Activated CD4-positive, alpha-beta T cell treated with anti-CD3 and anti-CD28 coated beads for 36 hours (primary cell): ENCODE measurements at regions not wholly inside any gene's neighbourhood (a gene's known extent, or its start where the extent isn't known, plus 50 kb on each side); places are given as distances from the start of the nearest gene placed in this dataset.
"Not testable (repeated sequence)": the region's sequence is repeated elsewhere in the genome, so short reads cannot be mapped to it uniquely, and the experiment has no call there.

ENCODE experiments used
- ATAC-seq: fragments of 200-7000 bp; cut with Tn5 transposase; one replicate; pipeline ENCODE4 v1.10.0; 2021; ENCODE audit warnings: mild to moderate bottlenecking, moderate library complexity
- CTCF ChIA-PET: fragments of 350-600 bp; sonication (Branson Sonifier 250); formaldehyde crosslinking; loops from one replicate; lab custom pipeline; 2021; ENCODE audit warnings: antibody characterized with exemption; lab: Charles Lee
- POLR2A ChIA-PET: fragments of 350-600 bp; sonication (Branson Sonifier 250); formaldehyde crosslinking; loops from one replicate; lab custom pipeline; 2021; ENCODE audit warnings: antibody characterized with exemption, inconsistent platforms; lab: Charles Lee
- DNase-seq: peaks from one replicate; pipeline ENCODE4 v3.0.0-alpha.2; 2020
- H3K27ac Mint-ChIP-seq: one replicate; pipeline ENCODE4 v1.8.0; 2021; ENCODE audit warnings: mixed read lengths
- H3K27me3 Mint-ChIP-seq: one replicate; pipeline ENCODE4 v1.8.0; 2021; ENCODE audit warnings: mixed read lengths
- H3K36me3 Mint-ChIP-seq: one replicate; pipeline ENCODE4 v1.8.0; 2021; ENCODE audit warnings: low read depth, mixed read lengths
- H3K4me1 Mint-ChIP-seq: one replicate; pipeline ENCODE4 v1.8.0; 2021; ENCODE audit warnings: mixed read lengths
- H3K4me3 Mint-ChIP-seq: one replicate; pipeline ENCODE4 v1.8.0; 2021; ENCODE audit warnings: mild to moderate bottlenecking, moderate library complexity, mixed read lengths
- H3K9me3 Mint-ChIP-seq: one replicate; pipeline ENCODE4 v1.8.0; 2021; ENCODE audit warnings: low read depth, mixed read lengths
- intact Hi-C, 2 experiments: fragments of 100-400 bp; cut with DNase I in 1 of 2; cut with micrococcal nuclease in 1 of 2; formaldehyde crosslinking; loops; one replicate each; pipeline versions ENCODE4 v1.14.2 to v1.15.1; 2022 to 2024; cut with DNase I, micrococcal nuclease

DNA sequence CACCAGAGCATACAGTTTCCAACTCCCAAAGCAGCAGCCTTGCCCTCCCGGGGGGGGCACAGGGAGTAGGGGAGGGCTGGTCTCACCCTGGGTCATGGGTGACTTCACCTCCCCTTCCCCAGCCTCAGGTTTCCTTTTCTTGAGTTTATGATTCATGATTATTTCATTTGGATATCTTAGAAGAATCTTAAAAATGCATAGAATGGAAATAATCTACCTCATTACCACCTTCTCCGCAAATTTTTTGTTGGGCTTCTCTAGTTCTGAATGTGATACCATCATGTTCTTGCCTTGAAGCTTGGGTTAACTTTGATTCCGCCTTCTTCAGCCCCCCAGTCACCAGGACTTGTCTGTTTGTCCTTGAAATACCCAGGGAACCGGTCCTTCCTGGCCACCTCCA, 148.8 kb upstream of the ROPN1 start:
- CTCF ChIA-PET, result interaction anchor here (0.6 kb wide), 1 partner anchor 73 kb away, joined by 3 read pairs; no protein-coding TSS in a partner anchor
- POLR2A ChIA-PET, result no interaction called here
- Mint-ChIP-seq H3K27ac (no peak overlapping the region), H3K9me3 (no peaks in the 10 kb centered on the region), H3K4me3 (no peak overlapping the region), H3K4me1 (no peaks in the 10 kb centered on the region), H3K36me3 (no peaks in the 10 kb centered on the region), H3K27me3 (peaks cover 9% of the 10 kb centered on the region)
- ATAC-seq (no peak), DNase-seq (no peak)
- intact Hi-C loops, result no loop called here

DNA sequence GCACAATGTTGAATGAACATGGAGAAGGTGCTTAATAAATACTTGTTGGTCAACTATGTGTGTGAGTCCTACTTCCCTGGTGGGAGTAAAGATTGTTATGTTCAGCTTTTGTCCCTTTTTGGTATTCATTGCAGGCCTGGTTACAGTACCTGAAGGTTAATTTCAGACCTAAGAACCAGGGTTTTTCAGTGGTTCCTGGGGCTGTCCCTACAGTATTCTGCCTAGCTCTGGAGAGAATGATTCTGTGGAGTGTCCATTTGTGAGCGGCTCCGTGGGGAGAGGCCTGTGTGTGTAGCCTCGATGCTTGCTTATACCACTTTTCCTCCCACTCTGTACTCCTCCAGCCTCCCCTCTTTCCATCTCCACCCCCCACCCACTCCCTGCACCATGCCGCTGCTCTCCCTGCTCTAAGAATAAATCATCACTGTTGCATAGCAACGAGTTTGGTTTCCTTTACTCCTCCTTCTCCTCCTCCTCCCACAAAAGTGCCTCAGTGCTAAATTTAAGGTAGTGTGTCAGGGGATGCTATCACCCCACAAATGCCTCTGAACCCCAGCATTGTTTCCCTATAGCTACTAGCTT, 150.6 kb upstream of the ROPN1 start:
- intact Hi-C loops, result no loop called here
- ATAC-seq, result peak; percentile 26
- Mint-ChIP-seq H3K4me1 (no peaks in the 10 kb centered on the region), H3K4me3 (no peak overlapping the region), H3K27me3 (peaks cover 3% of the 10 kb centered on the region), H3K27ac (no peak overlapping the region), H3K36me3 (no peaks in the 10 kb centered on the region), H3K9me3 (no peaks in the 10 kb centered on the region)
- peak; percentile 9 for DNase-seq
- ChIA-PET POLR2A (no interaction called here), CTCF (no interaction called here)

DNA sequence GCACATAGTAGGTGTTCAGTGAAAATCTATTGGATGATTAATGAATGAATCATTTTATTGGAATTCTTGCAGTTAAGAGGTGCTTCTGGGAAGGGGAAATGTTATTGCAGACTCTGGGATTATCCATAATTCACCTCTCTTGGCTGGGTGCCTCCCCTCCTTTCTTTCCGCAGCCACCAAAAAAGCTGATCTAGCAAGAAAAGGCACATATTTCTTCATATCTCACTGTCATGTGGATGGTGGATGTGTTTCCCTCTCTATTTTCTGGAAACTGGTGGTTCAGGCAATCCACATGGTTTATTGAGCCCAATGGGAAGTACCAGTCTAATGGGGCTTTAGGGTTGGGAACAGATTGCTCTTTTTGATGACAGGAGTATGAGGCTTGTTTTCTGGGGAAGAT, 151.1 kb upstream of the ROPN1 start:
- H3K4me1 Mint-ChIP-seq, result no peaks in the 10 kb centered on the region
- CTCF ChIA-PET, result no interaction called here
- peaks cover 5% of the 10 kb centered on the region for H3K27me3 Mint-ChIP-seq
- no peaks in the 10 kb centered on the region for H3K9me3 Mint-ChIP-seq
- DNase-seq (no peak), ATAC-seq (no peak)
- no peak overlapping the region for H3K27ac Mint-ChIP-seq
- intact Hi-C loops, result no loop called here
- POLR2A ChIA-PET, result no interaction called here
- H3K4me3 Mint-ChIP-seq, result no peak overlapping the region
- H3K36me3 Mint-ChIP-seq, result no peaks in the 10 kb centered on the region

DNA sequence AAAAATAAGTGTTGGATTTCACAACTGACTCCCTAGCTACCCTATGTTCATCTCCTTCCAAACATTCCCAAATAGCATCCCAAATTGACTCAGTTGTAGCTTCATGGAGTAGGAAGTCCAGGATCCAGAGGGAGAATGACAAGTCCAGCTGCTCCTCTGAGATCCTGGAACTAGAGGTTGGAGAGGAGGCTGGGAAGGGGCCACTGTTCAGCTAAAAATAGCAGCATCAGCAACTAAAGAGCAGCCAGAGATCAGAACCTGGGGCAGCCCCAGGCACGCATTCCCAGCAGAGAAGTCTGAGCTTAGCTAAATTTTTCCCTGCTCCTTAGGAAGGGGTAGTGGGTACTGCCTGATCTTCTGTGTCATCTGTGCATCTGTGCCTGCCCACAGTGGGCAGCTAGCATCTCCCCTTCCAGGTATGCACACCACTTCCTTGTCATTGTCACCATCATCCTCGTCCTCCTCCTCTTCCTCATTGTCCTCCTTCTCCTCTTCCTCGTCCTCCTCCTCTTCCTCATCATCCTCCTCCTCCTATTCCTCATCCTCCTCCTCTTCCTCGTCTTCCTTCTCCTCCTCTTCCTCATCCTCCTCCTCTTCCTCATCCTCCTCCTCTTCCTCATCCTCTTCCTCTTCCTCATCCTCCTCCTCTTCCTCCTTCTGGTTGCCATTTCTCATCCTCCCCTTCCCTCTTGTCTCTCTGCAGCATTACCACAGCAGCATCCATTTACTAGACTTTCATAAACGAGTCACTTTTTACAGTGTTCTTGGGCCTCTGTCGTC, 152.3 kb upstream of the ROPN1 start:
- POLR2A ChIA-PET, result no interaction called here

DNA sequence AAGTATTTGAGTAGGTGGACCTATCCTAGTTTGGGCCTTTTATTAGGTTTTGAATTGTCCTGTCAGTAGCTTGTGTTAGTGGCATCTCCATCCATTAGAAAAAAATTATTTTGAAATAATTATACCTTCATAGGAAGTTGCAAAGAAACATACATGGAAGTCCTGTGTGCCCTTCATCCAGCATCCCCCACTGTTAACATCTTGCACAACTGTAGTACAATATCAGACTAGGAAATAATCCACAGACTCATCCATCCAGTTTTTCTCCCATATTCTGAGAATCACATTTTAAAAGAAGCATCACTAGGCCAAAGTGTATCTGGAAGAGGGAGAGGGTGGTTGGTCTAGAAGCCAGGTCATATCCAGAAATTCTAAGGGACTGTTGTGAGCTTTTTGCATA, 155.5 kb upstream of the ROPN1 start:
- ChIA-PET POLR2A (no interaction called here), CTCF (no interaction called here)
- Mint-ChIP-seq H3K9me3 (no peaks in the 10 kb centered on the region), H3K4me1 (no peaks in the 10 kb centered on the region), H3K27ac (no peak overlapping the region), H3K27me3 (peaks cover 5% of the 10 kb centered on the region), H3K36me3 (no peaks in the 10 kb centered on the region), H3K4me3 (no peak overlapping the region)
- intact Hi-C loops, result no loop called here
- DNase-seq (no peak), ATAC-seq (no peak)

More for the DNA sequence above, 152.3 kb upstream of the ROPN1 start:
- H3K9me3 Mint-ChIP-seq, result no peaks in the 10 kb centered on the region
- no peaks in the 10 kb centered on the region for H3K36me3 Mint-ChIP-seq
- DNase-seq (no peak), ATAC-seq (no peak)
- no peaks in the 10 kb centered on the region for H3K4me1 Mint-ChIP-seq
- CTCF ChIA-PET, result no interaction called here
- H3K27me3 Mint-ChIP-seq, result peaks cover 5% of the 10 kb centered on the region
- intact Hi-C loops, result no loop called here
- H3K27ac Mint-ChIP-seq, result no peak overlapping the region
- no peak overlapping the region for H3K4me3 Mint-ChIP-seq

DNA sequence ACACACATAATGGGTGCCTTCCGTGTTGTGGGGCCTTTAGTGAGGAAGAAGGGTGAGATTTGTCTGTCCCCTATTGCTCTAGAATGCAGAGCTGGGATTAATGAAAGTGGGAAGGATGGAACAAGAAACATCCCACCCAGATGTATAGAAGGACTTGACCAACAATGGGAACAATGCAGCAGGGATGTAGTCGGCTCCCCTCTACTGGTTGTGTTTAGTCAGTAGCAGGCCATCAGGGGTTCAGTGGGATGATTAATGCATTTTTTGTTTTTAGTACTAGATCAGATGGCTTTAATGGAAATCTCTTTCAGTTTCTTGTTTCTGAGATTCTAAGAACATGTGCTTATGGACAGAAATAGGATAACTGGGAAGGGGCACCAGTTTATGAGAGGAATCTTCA, 156.0 kb upstream of the ROPN1 start:
- no peaks in the 10 kb centered on the region for H3K4me1 Mint-ChIP-seq
- ATAC-seq (no peak), DNase-seq (no peak)
- H3K27me3 Mint-ChIP-seq, result peaks cover 5% of the 10 kb centered on the region
- no peak overlapping the region for H3K27ac Mint-ChIP-seq
- ChIA-PET CTCF (no interaction called here), POLR2A (no interaction called here)
- intact Hi-C loops, result no loop called here
- H3K4me3 Mint-ChIP-seq, result no peak overlapping the region
- no peaks in the 10 kb centered on the region for H3K9me3 Mint-ChIP-seq
- H3K36me3 Mint-ChIP-seq, result no peaks in the 10 kb centered on the region

DNA sequence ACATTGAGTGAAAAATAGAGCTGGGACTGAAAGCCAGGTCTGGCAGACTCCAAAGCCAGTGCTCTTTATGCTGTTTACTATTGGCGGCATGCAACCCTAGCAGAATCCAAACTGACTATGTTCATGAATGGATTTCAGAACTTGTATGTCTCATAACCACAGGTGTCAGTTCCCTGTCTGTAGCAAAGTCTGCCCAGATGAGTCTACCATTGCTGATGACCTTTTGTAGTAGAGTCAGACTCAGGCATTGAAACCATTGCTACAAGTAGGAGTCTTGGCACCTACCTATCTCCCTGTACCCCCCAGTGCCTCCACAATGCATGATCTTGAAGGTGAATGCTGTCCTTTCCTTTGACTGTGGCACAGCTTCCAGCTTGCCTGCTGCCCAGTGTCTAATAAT, 157.2 kb upstream of the ROPN1 start:
- POLR2A ChIA-PET, result no interaction called here
- H3K4me1 Mint-ChIP-seq, result no peaks in the 10 kb centered on the region
- DNase-seq, result no peak
- H3K36me3 Mint-ChIP-seq, result no peaks in the 10 kb centered on the region
- no peaks in the 10 kb centered on the region for H3K9me3 Mint-ChIP-seq
- intact Hi-C loops, result no loop called here
- ATAC-seq, result no peak
- no peak overlapping the region for H3K27ac Mint-ChIP-seq
- peaks cover 3% of the 10 kb centered on the region for H3K27me3 Mint-ChIP-seq
- no peak overlapping the region for H3K4me3 Mint-ChIP-seq
- CTCF ChIA-PET, result no interaction called here

DNA sequence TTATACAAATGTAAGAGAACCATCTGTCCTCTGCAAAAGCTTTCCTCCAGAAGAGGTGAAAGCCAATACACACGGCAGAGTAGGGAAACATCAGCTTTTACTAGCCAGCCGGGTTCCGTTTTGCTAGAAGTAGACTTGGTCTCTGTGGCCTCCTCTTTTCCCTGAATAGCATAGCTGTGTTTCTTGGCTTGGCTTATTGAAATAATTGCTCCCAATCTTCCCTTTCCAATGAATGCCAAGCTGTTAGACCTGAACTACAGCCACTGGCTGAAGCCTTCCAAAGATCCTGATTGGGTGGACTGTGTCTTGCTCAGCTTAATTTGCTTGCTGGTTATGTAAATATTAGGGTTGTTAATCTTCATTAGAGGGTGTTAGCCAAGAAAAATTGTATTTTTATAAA, 157.8 kb upstream of the ROPN1 start:
- Mint-ChIP-seq H3K4me3 (no peak overlapping the region), H3K9me3 (no peaks in the 10 kb centered on the region), H3K36me3 (no peaks in the 10 kb centered on the region), H3K4me1 (no peaks in the 10 kb centered on the region), H3K27me3 (peaks cover 3% of the 10 kb centered on the region), H3K27ac (no peak overlapping the region)
- ChIA-PET POLR2A (no interaction called here), CTCF (no interaction called here)
- intact Hi-C loops, result no loop called here
- no peak for DNase-seq
- no peak for ATAC-seq

DNA sequence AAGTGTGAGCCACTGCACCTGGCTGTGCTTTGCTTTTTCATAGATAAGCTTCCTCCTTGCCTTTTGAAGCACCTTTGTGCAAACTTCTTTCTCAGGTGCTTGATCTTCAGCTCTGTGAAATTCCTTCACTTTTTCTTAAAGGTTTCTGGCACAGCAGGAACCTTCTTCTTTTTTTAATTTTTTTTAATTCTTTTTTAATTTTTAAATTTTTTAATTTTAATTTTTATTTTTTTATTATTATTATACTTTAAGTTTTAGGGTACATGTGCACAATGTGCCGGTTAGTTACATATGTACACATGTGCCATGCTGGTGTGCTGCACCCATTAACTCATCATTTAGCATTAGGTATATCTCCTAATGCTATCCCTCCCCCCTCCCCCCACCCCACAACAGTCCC, 161.0 kb upstream of the ROPN1 start:
- DNase-seq, ATAC-seq, CTCF ChIA-PET, POLR2A ChIA-PET, H3K9me3 Mint-ChIP-seq, H3K27me3 Mint-ChIP-seq, H3K36me3 Mint-ChIP-seq, intact Hi-C loops, H3K4me1 Mint-ChIP-seq, H3K27ac Mint-ChIP-seq, H3K4me3 Mint-ChIP-seq: not testable (repeated sequence)

DNA sequence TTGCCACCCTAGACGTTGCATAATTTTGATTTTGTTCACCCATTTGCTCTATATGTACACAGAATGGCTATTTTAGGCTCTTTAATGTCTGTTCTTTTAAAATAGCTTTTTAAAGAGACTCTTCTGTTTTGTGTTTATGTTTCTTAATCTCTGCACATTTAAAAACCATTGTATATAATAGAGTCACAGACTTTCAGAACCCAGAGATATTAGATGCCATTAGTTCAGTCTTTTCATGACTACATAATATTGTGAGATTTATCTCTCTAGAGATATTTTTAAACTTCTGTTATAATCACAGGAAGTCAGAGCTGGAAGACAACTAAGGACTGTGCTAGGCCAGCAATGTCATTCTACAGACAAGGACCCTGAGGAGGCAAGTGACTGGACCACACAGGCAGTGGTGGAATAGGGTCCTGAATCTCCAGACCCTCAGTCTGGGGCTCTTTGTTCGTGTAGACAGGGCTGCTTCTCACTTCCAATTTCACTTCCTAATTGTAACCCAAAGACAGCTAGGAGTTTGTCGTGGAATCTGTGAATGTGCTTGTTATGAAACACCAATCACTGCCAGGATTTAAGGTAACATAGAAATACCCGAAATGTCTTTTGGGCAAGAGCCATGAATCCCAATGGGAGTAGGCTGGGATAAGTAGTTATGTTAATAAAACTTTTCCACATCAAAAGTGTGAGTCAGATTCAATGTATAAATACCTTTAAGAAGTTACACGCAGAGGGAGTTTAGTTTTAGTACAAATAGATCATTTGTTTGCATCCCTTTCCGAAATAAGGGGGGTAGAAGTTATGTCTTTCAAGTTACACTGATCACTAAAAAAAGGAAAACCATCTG, 165.2 kb upstream of the ROPN1 start:
- POLR2A ChIA-PET, result no interaction called here
- no peak overlapping the region for H3K27ac Mint-ChIP-seq
- no peak for ATAC-seq

DNA sequence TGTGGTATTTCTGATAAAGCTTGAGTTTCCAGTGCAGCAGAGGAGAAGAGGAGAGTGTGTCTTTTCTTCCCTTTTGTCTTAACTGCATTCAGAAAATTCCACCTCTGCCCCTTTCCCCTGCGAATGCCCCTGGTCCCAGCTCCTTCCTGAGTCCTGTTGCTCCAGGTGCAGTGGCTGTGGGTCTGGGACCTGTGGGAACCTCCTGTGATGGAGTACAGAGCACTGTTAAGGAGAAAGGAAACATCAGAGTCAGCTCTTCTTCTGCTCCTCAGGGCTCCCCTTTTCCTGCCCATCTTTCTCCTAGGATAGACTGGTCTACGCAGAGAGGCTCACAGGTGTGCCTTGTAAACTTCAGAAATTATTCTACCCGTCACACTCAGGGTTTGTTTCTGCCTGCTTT, 165.8 kb upstream of the ROPN1 start:
- DNase-seq (no peak), ATAC-seq (no peak)
- no peak overlapping the region for H3K27ac Mint-ChIP-seq
- H3K4me3 Mint-ChIP-seq, result no peak overlapping the region
- no peaks in the 10 kb centered on the region for H3K9me3 Mint-ChIP-seq
- H3K4me1 Mint-ChIP-seq, result no peaks in the 10 kb centered on the region
- no peaks in the 10 kb centered on the region for H3K36me3 Mint-ChIP-seq
- intact Hi-C loops, result no loop called here
- peaks cover 7% of the 10 kb centered on the region for H3K27me3 Mint-ChIP-seq
- ChIA-PET POLR2A (no interaction called here), CTCF (no interaction called here)

More for the DNA sequence above, 165.2 kb upstream of the ROPN1 start:
- CTCF ChIA-PET, result no interaction called here
- intact Hi-C loops, result no loop called here
- Mint-ChIP-seq H3K36me3 (no peaks in the 10 kb centered on the region), H3K4me1 (no peaks in the 10 kb centered on the region), H3K9me3 (no peaks in the 10 kb centered on the region), H3K4me3 (no peak overlapping the region), H3K27me3 (peaks cover 7% of the 10 kb centered on the region)
- no peak for DNase-seq
